HG03439 (cell line): ENCODE measurements at regions not wholly inside any gene's neighbourhood (a gene's known extent, or its start where the extent isn't known, plus 50 kb on each side); places are given as distances from the start of the nearest gene placed in this dataset.
"Not testable (repeated sequence)": the region's sequence is repeated elsewhere in the genome, so short reads cannot be mapped to it uniquely, and the experiment has no call there.

Experiments used
- ATAC-seq: cut with Tn5 transposase; IDR thresholded peaks from one replicate; pipeline ENCODE4 v1.9.1; 2021; ENCODE audit warnings: mild to moderate bottlenecking, moderate library complexity; ENCODE audit not compliant: unreplicated experiment

- ATAC-seq, result no peak
Observed at GRCh38 chr4:125787707-125788106, 473.0 kb downstream of the FAT4 start.

- ATAC-seq, result no peak
Observed at GRCh38 chr4:125789023-125789422, 474.3 kb downstream of the FAT4 start.

- ATAC-seq, result no peak
Observed at GRCh38 chr4:125791896-125792295, 477.1 kb downstream of the FAT4 start.

GRCh38 chr4:125794989-125795388 lies 480.2 kb downstream of the FAT4 start:
- no peak for ATAC-seq

DNA sequence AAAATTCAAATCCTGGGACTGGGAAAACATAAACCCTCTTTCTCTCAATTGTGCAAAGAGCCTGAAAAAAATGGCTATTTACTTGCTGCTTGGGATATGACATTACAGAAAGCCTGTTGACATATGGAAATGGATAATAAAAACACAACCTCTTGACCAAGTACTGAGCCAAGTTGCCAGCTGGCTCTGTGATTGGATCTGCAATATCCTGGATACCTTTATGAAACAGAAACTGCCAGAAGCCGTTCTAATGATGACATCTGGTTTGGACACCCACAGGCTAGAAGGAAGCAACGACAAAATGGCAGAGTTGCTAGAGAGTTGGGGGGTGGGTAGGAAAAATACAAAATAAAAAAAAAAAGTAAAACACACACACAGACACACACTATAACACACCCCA lies 481.4 kb downstream of the FAT4 start:
- no peak for ATAC-seq

GRCh38 chr4:125797621-125798020 lies 482.9 kb downstream of the FAT4 start:
- ATAC-seq, result not testable (repeated sequence)

- no peak for ATAC-seq
Observed at GRCh38 chr4:125801373-125801772, 486.6 kb downstream of the FAT4 start.

DNA sequence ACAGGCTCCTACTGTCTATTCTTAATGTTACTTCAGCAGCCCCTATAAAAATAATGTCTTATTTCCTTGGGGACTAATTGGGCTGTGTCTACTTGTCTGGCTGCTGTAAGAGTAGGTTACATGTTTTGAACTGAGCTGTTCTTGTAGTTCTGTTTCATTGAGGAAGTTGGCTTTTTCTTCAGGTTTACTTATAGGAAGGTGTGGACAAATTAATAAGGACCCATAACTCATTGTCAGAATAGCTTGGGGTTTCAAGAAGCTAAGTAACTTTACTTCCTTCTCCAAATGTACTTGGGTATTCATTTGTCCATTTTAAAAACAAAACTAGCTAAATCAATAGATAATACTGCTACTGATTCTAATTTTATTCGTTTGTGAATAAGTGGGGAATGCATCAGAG lies 487.2 kb downstream of the FAT4 start:
- ATAC-seq, result no peak

GRCh38 chr4:125808022-125808421 lies 493.3 kb downstream of the FAT4 start:
- ATAC-seq, result no peak

- ATAC-seq, result no peak
Observed at GRCh38 chr4:125808570-125808969, 493.8 kb downstream of the FAT4 start.

DNA sequence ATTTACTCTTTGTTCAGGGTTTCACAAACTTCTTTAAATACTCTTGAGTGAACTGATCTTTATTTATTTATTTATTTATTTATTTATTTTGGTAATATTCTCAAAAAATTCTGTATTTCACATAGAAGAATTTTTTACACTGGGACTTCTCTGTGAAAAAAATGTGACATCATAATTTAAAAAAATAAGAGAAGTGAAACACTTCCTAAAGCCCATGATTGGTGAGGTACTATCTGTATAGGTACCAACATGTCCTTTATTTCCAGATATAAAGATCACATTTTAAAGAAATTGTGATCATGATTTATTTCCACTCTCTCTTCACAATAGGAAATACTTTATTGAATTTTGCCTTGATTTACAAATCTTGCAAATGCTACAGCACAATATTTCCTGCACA lies 497.1 kb downstream of the FAT4 start:
- no peak for ATAC-seq

GRCh38 chr4:125826801-125827695 lies 512.3 kb downstream of the FAT4 start:
- ATAC-seq, result no peak

GRCh38 chr4:125827696-125828052 lies 512.9 kb downstream of the FAT4 start:
- no peak for ATAC-seq

- ATAC-seq, result no peak
Observed at GRCh38 chr4:125828346-125828745, 513.6 kb downstream of the FAT4 start.

GRCh38 chr4:125832161-125832560 lies 517.4 kb downstream of the FAT4 start:
- no peak for ATAC-seq

DNA sequence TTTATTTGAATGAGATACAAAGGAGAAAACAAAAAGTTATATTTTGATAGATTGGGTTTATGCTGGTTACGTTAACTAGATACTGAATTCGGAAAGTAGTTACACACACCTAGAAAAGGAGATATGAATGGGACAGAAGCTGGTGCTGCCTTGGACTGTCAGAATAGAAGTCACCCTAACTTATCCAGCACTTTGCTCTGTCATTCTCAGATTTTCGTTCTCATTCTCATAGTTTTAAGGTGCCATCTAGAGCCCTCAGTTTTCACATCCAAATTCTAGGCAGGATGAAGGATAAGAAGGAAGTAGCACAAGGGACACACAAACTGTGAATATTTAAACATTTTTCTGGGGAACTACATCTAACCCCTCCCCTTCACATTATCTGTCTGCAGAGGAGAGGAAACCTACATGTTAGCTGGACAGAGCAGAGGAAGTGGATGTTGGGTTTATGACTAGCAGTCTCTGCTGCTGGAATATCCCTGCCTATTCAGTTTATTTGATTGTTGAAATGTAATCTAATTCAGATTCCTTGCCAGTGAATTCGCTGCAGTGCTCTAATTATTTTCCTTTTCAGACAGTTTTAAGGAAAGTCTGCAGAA lies 521.9 kb downstream of the FAT4 start:
- ATAC-seq, result no peak

DNA sequence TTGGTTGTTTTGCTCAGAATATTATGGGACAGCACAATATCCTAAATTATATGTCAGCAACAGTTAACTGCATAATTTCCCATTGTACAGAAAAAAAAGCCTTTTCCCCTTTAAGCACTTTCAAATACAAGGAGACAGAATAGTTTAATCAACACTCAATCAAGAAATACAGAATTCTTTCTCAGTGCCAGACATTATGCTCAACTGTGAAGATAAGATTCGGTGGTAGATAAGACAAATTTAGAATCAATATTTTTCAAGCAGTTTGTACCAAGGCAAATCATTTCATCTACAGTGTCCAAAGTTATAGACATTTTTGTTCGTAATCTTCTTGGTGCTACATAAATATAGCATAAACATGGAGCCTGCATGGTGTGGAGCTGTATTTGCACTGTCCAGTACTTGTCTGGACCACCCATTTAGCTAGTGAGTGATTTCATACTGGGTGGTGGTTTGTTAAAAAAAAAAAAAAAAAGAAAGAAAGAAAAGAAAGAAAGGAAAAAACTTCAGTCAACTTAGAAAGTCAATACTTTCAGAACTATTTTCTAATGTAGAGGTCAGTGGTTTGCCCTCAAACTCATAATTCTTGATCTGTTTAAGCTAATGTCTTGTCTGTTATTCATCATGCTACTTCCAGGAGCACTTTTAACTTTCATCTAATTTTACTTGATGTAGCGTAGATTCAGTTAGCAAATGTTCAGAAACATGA lies 522.9 kb downstream of the FAT4 start:
- ATAC-seq, result no peak

GRCh38 chr4:125838202-125838601 lies 523.4 kb downstream of the FAT4 start:
- no peak for ATAC-seq

DNA sequence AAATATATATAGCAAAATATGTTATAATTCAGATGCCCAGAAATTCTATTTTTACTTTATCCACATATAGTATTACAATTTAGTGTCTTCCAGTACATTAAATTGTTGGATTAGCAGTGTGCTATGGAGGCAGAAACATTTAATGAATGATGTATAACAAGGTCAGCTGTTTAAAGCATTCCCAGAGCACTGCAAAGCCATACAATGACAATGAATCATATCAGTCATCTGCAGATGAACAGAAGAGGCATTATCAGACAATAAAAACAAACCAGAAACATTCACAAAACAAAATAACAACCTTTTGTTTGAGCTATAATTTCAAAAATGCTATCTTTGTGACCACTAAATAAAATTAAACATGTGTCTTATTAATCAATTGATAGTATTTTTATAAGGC lies 524.2 kb downstream of the FAT4 start:
- no peak for ATAC-seq

GRCh38 chr4:125843947-125844346 lies 529.2 kb downstream of the FAT4 start:
- no peak for ATAC-seq

- ATAC-seq, result no peak
Observed at GRCh38 chr4:125847518-125847917, 532.8 kb downstream of the FAT4 start.

GRCh38 chr4:125849869-125850268 lies 535.1 kb downstream of the FAT4 start:
- no peak for ATAC-seq
